ENCODE measurements at regions not wholly inside any gene's neighbourhood (a gene's known extent, or its start where the extent isn't known, plus 50 kb on each side); places are given as distances from the start of the nearest gene placed in this dataset.

DNA sequence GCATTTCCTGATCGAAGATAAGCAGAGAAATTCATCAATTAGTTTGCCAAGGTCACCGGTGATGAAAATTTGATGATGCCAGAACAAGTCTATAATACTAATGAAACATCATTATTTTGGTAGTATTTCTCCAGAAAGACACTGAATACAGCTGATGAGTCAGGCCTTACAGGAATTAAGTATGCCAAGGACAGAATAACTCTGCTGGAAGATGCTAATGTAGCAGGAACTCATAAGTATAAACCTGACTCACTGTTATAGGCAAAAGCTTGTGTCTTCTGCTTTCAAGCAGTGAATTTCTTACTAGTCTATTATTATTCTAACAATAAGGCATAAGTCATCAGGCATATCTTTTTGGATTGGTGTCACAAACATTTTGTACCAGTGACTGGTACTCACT lies 1825.1 kb upstream of the IGFBP7 start:
- H3K27ac ChIP-seq (ENCODE audit: low read depth, low read length) = no peak overlapping the region
- no peak overlapping the region for H4K8ac ChIP-seq (ENCODE audit: extremely low read depth, insufficient read depth, low read length)
- no peak overlapping the region for H3K9ac ChIP-seq (replicated peaks in 1 of 4; ENCODE audit: extremely low read depth in 1 of 4, low read depth in 3 of 4, low read length in 3 of 4)
- H3K9me3 ChIP-seq (ENCODE audit: insufficient read depth in 2 of 2, low read depth in 1 of 2, low read length in 1 of 2) = no peaks in the 10 kb centered on the region
- H3K56ac ChIP-seq (replicated peaks; ENCODE audit: insufficient read length, low read depth, low read length) = no peak overlapping the region
- H3K27me3 ChIP-seq (replicated peaks in 1 of 4; ENCODE audit: control insufficient read depth in 3 of 4, extremely low read depth in 1 of 4, insufficient read depth in 3 of 4, low read length in 3 of 4) = no peaks in the 10 kb centered on the region
- no peaks in the 10 kb centered on the region for H3K4me1 ChIP-seq (replicated peaks in 1 of 4; ENCODE audit: control insufficient read depth in 3 of 4, insufficient read depth in 4 of 4, low read length in 3 of 4)
- no peaks in the 10 kb centered on the region for H3K23me2 ChIP-seq (ENCODE audit: low read depth, low read length)
- H3K18ac ChIP-seq (ENCODE audit: extremely low read depth, low read length) = no peak overlapping the region
- POLR2A ChIA-PET (ENCODE audit: partially characterized antibody) = no interaction called here
- no peaks in the 10 kb centered on the region for H3K79me2 ChIP-seq (ENCODE audit: control insufficient read depth in 1 of 2, insufficient read depth in 2 of 2, low read length in 2 of 2)
- H2AFZ ChIP-seq (ENCODE audit: low read length) = no peak overlapping the region
- no peak overlapping the region for H3K23ac ChIP-seq (ENCODE audit: insufficient read length)
- H4K5ac ChIP-seq (ENCODE audit: insufficient read length, low read depth, low read length) = no peak overlapping the region
- CTCF ChIA-PET (ENCODE audit: partially characterized antibody) = no interaction called here
- DNase-seq (ENCODE audit: low read depth in 1 of 2, low spot score in 2 of 2) (no peak), FAIRE-seq (no peak)
- no peak overlapping the region for H2BK20ac ChIP-seq (ENCODE audit: low read length)
- H3K36me3 ChIP-seq (ENCODE audit: control insufficient read depth in 2 of 4, insufficient read depth in 4 of 4, low read length in 3 of 4) = no peaks in the 10 kb centered on the region
- no peak overlapping the region for H3K4ac ChIP-seq (replicated peaks; ENCODE audit: insufficient read length, low read depth, low read length)
- no peak overlapping the region for H3K4me3 ChIP-seq (ENCODE audit: extremely low read depth in 1 of 4, insufficient read depth in 2 of 4, low read depth in 3 of 4, low read length in 4 of 4)
- no peak overlapping the region for H2BK12ac ChIP-seq (ENCODE audit: low read depth, low read length)
- no peak overlapping the region for H3K4me2 ChIP-seq (ENCODE audit: insufficient read depth in 1 of 2, low read depth in 2 of 2, low read length in 2 of 2)
- TF ChIP-seq GABPA (IDR thresholded peaks at IDR 0.05; ENCODE audit: borderline replicate concordance, insufficient read depth, low read length) (no peak), RXRA (IDR thresholded peaks at IDR 0.05; ENCODE audit: insufficient read depth, low read depth, low read length) (no peak), EP300 (IDR thresholded peaks at IDR 0.05; ENCODE audit: borderline replicate concordance in 1 of 2, low read depth in 2 of 2, low read length in 2 of 2) (no peak), SRF (IDR thresholded peaks at IDR 0.05; ENCODE audit: low read depth, low read length) (no peak), NANOG (IDR thresholded peaks at IDR 0.05; ENCODE audit: insufficient read depth, low read depth, low read length, poor library complexity, severe bottlenecking) (no peak), POU5F1 (IDR thresholded peaks at IDR 0.05; ENCODE audit: low read depth, low read length) (no peak)
- H2BK120ac ChIP-seq (replicated peaks; ENCODE audit: low read depth, low read length) = no peak overlapping the region
- H4K91ac ChIP-seq (replicated peaks; ENCODE audit: insufficient read length, low read length) = no peak overlapping the region
- WGBS, 2 experiments (ENCODE audit: extremely low coverage in 1 of 2, insufficient coverage in 1 of 2, insufficient read length in 1 of 2, insufficient replicate concordance in 2 of 2, low coverage in 1 of 2, low lambda C conversion rate in 2 of 2, missing lambda C conversion rate in 1 of 2) = 98% methylated on average over 2 of the region's 2 CpGs; no CpG with 5 or more reads in 1 of the 2 experiments
- H3K14ac ChIP-seq (ENCODE audit: insufficient read length) = no peak overlapping the region
- H2AK5ac ChIP-seq (ENCODE audit: low read depth, low read length) = no peak overlapping the region
- H4K20me1 ChIP-seq (replicated peaks in 1 of 2; ENCODE audit: control insufficient read depth in 1 of 2, insufficient read depth in 2 of 2, low read length in 2 of 2) = no peaks in the 10 kb centered on the region
- no peak overlapping the region for H2BK5ac ChIP-seq (ENCODE audit: low read depth, low read length)
- no peaks in the 10 kb centered on the region for H3K79me1 ChIP-seq (ENCODE audit: low read depth, low read length)
- H2BK15ac ChIP-seq (ENCODE audit: low read length) = no peak overlapping the region
